WI38 (cell line): ENCODE measurements at regions not wholly inside any gene's neighbourhood (a gene's known extent, or its start where the extent isn't known, plus 50 kb on each side); places are given as distances from the start of the nearest gene placed in this dataset.
"Not testable (repeated sequence)": the region's sequence is repeated elsewhere in the genome, so short reads cannot be mapped to it uniquely, and the experiment has no call there.

Experiments
- H3K4me3 ChIP-seq: 2 replicates; pipeline ENCODE4 v1.5.1; 2011; ENCODE audit warnings: low read depth, mild to moderate bottlenecking, control low read depth, low read length
- TF ChIP-seq, protein P1 (sequence below): IDR thresholded peaks from 2 replicates; pipeline ENCODE4 v1.5.1; 2012; ENCODE audit warnings: low read depth, mild to moderate bottlenecking, control low read depth, low read length

DNA sequence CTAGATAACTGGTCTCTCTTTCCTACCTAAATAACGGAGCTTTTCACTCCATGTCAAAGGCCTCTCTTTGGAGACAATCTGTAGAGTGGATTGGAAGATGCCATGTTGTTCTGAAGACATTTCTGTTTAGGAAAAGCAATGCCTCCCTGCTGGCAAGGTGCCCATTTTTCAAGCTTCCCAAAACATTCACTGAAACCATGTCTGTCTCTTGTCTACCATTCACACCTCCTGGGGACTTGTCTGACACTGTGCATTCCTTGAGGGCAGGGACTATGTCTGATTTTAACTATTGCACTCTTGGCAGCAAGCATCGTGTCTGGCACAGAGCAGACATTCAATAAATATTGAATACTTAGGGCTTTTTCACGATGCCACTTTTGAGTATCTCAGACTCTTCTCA lies 528.9 kb upstream of the NRP1 start:
- TF ChIP-seq, protein P1, sequence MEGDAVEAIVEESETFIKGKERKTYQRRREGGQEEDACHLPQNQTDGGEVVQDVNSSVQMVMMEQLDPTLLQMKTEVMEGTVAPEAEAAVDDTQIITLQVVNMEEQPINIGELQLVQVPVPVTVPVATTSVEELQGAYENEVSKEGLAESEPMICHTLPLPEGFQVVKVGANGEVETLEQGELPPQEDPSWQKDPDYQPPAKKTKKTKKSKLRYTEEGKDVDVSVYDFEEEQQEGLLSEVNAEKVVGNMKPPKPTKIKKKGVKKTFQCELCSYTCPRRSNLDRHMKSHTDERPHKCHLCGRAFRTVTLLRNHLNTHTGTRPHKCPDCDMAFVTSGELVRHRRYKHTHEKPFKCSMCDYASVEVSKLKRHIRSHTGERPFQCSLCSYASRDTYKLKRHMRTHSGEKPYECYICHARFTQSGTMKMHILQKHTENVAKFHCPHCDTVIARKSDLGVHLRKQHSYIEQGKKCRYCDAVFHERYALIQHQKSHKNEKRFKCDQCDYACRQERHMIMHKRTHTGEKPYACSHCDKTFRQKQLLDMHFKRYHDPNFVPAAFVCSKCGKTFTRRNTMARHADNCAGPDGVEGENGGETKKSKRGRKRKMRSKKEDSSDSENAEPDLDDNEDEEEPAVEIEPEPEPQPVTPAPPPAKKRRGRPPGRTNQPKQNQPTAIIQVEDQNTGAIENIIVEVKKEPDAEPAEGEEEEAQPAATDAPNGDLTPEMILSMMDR: no peak
- no peak overlapping the region for H3K4me3 ChIP-seq

GRCh38 chr10:33862536-33863105 lies 528.2 kb upstream of the NRP1 start:
- TF ChIP-seq, protein P1: no peak

GRCh38 chr10:33861833-33862232 lies 527.4 kb upstream of the NRP1 start:
- TF ChIP-seq, protein P1: no peak

More at GRCh38 chr10:33862536-33863105, 528.2 kb upstream of the NRP1 start:
- no peak overlapping the region for H3K4me3 ChIP-seq

DNA sequence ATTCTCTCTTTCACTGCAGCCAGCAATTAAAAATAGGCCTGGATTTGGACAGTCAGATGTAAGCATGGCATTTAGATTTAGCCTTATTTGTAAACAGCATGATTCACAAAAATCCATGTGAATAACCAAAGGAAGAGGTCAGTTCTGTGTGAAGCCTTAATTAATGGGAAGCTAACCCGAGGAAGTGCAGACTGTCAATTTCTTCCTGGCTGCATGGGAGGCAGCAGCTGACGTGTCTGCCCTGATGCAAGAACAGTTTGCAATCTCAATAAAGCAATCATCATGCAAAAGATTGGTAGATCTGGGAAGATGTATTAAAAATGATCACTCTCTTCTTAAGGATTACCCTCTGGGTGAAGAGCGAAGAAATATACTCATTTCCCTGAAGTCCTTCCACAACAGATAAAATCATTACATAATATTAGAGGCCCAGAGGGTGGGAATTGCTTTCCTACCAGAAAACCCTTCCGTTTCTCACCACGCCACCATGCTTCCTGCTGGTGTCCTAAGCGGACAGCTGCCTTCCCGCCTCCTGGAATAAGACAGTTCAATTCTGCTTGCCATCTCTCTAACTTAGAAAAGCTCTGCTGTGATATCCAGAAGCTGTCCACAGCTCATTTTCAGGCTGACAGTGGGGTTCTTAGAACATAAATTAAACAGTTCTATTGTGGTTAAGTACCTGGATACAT lies 526.7 kb upstream of the NRP1 start:
- H3K4me3 ChIP-seq: no peak overlapping the region
- TF ChIP-seq, protein P1: no peak

More at GRCh38 chr10:33861833-33862232, 527.4 kb upstream of the NRP1 start:
- H3K4me3 ChIP-seq: no peak overlapping the region

- H3K4me3 ChIP-seq: no peak overlapping the region
- TF ChIP-seq, protein P1: no peak
Observed at GRCh38 chr10:33860552-33860951, 526.1 kb upstream of the NRP1 start.

DNA sequence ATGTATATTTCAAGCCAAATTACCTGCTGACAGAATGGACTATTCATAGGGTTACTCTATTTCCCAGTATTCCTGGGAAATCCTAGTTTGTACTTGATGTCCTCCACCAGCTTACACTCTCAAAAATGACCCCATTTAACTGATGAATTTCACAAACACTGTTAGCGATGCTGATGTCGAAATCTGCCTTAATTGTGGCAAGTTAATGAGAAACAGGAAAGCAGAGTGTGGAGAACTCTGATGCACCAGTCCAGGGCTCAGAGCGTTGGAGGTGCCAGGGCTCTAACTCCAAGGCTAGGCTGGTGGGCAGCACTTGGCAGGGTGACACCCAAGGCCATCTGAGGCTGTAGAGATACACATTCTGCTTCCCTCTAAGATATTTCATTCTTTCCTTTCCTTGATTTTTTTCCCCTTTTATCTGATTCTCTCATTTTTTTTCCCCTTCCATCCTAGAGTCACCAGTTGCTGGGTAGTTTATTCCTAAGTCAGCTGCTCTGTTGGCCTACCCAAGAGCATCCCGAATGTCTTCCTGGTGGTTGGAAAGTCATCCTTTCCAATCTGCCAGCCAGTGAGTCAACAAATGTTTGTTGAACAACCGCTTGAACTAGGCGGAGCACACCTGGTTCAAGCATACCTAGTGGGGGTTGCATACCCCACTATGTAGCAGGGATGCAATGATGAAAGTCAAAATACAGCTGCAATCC lies 525.0 kb upstream of the NRP1 start:
- TF ChIP-seq, protein P1: no peak
- no peak overlapping the region for H3K4me3 ChIP-seq

- TF ChIP-seq, protein P1: no peak
- no peak overlapping the region for H3K4me3 ChIP-seq
Observed at GRCh38 chr10:33858326-33858725, 523.9 kb upstream of the NRP1 start.

DNA sequence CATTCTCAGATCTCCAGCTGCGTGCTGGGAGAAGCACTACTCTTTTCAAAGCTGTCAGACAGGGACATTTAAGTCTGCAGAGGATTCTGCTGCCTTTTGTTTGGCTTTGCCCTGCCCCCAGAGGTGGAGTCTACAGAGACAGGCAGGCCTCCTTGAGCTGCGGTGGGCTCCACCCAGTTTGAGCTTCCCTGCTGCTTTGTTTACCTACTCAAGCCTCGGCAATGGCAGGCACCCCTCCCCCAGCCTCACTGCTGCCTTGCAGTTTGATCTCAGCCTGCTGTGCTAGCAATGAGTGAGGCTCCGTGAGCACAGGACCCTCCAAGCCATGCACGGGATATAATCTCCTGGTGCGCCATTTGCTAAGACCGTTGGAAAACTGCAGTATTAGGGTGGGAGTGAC lies 518.8 kb upstream of the NRP1 start:
- H3K4me3 ChIP-seq: not testable (repeated sequence)
